NCI-H2081 (cell line): ENCODE measurements at regions not wholly inside any gene's neighbourhood (a gene's known extent, or its start where the extent isn't known, plus 50 kb on each side); places are given as distances from the start of the nearest gene placed in this dataset.
"Not testable (repeated sequence)": the region's sequence is repeated elsewhere in the genome, so short reads cannot be mapped to it uniquely, and the experiment has no call there.

Experiments
- DNase-seq, 2 experiments: peaks; one replicate each; lab custom pipeline; 2025; lab: John Stamatoyannopoulos, UW

GRCh38 chr1:849873-850272 lies 73.8 kb upstream of the SAMD11 start:
- not testable (repeated sequence) for DNase-seq

- DNase-seq, result not testable (repeated sequence)
Observed at GRCh38 chr1:850318-850717, 73.4 kb upstream of the SAMD11 start.

GRCh38 chr1:851398-851797 lies 72.3 kb upstream of the SAMD11 start:
- not testable (repeated sequence) for DNase-seq

- DNase-seq, result not testable (repeated sequence)
Observed at GRCh38 chr1:851841-852240, 71.9 kb upstream of the SAMD11 start.

GRCh38 chr1:855202-855981 lies 68.3 kb upstream of the SAMD11 start:
- DNase-seq, result not testable (repeated sequence)

- DNase-seq, result not testable (repeated sequence)
Observed at GRCh38 chr1:856541-857057, 67.1 kb upstream of the SAMD11 start.

- not testable (repeated sequence) for DNase-seq
Observed at GRCh38 chr1:857926-858648, 65.6 kb upstream of the SAMD11 start.

- peak; percentile 74 to 90 for DNase-seq
Observed at GRCh38 chr1:858649-859041, 65.1 kb upstream of the SAMD11 start.

- not testable (repeated sequence) for DNase-seq
Observed at GRCh38 chr1:860941-861340, 62.8 kb upstream of the SAMD11 start.

- DNase-seq, result no peak
Observed at GRCh38 chr1:861714-862113, 62.0 kb upstream of the SAMD11 start.

- DNase-seq, result not testable (repeated sequence)
Observed at GRCh38 chr1:862601-863000, 61.1 kb upstream of the SAMD11 start.

GRCh38 chr1:865633-866032 lies 58.1 kb upstream of the SAMD11 start:
- DNase-seq, result not testable (repeated sequence)

GRCh38 chr1:866095-866494 lies 57.6 kb upstream of the SAMD11 start:
- no peak for DNase-seq

GRCh38 chr1:866631-867299 lies 57.0 kb upstream of the SAMD11 start:
- not testable (repeated sequence) for DNase-seq

- not testable (repeated sequence) for DNase-seq
Observed at GRCh38 chr1:867550-867949, 56.2 kb upstream of the SAMD11 start.

GRCh38 chr1:869499-870244 lies 54.1 kb upstream of the SAMD11 start:
- DNase-seq, result peak; percentile 29 to 54
